NCI-H524 treated with DMSO at 0.1 percent for 48 hours (cell line): ENCODE measurements at regions not wholly inside any gene's neighbourhood (a gene's known extent, or its start where the extent isn't known, plus 50 kb on each side); places are given as distances from the start of the nearest gene placed in this dataset.

Experiments
- DNase-seq: peaks from one replicate; lab custom pipeline; 2025; lab: John Stamatoyannopoulos, UW

- DNase-seq, result no peak
Measured at GRCh38 chr5:88364991-88365390, 96.3 kb upstream of the TMEM161B start.

DNA sequence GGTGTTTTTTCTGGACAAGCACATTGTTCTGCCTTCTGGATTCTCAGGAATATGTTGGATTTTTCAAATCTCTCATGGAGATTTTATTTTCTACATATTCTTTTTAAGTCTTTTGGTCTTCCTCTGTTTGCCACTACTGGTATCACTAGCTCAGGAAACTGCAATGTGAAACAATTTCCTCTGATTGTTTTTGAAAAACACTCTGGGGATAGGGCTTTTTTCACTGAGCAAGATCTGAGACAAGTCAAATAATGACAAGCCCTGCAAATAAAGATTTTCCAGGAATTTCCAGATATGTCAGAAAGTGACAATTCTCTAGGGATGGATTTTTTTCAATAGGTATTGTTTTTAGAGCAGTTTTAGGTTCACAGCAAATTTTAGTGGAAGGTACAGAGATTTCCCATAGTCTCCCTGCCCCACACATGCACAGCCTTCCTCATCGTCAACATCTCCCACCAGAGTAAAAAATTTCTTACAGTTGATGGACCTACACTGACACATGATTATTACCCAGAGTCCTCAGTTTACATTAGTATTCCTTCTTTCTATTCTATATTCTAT is 86.9 kb upstream of the TMEM161B start:
- no peak for DNase-seq

GRCh38 chr5:88325868-88326267 is 57.2 kb upstream of the TMEM161B start:
- no peak for DNase-seq

DNA sequence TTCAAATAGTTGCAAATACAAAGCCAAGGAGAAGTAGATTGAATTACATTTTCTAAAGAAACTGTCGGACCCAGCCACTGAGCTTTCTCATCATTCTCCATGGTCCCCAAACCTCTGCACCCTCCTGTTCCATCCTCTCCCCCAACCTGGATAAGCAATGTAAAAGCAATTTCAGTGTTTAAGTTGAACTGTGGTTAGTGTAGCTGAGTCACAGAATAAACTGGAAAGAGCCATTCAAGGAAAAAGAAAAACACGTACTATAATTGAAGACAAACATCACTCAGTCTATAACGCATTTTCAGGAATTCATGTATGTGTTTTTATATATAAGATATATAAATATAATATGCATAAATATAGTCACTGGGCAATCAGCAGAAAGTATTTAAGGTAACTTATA is 54.1 kb upstream of the TMEM161B start:
- no peak for DNase-seq
